Liver (tissue), 8 donors: ENCODE measurements at regions not wholly inside any gene's neighbourhood (a gene's known extent, or its start where the extent isn't known, plus 50 kb on each side); places are given as distances from the start of the nearest gene placed in this dataset.

Experiments used
- DNase-seq: peaks from one replicate; pipeline ENCODE4 v3.0.0-alpha.2; 2017; ENCODE audit warnings: low spot score
- H3K27ac ChIP-seq, 2 donors: one replicate each; pipeline ENCODE4 v1.7.0; 2013; ENCODE audit warnings: inconsistent platforms in 2 of 2, low read length in 2 of 2, control low read depth in 1 of 2, low read depth in 1 of 2, mild to moderate bottlenecking in 1 of 2
- H3K27me3 ChIP-seq, 4 donors: one replicate each; pipeline versions ENCODE4 v1.6.1 to v1.7.0; 2013; ENCODE audit warnings: low read length in 3 of 4, inconsistent platforms in 1 of 4, mild to moderate bottlenecking in 1 of 4, moderate library complexity in 1 of 4; ENCODE audit not compliant: control insufficient read depth in 4 of 4, insufficient read depth in 4 of 4
- H3K36me3 ChIP-seq, 4 donors: one replicate each; pipeline versions ENCODE4 v1.6.1 to v1.7.0; 2013; ENCODE audit warnings: low read length in 3 of 4, mild to moderate bottlenecking in 3 of 4, low read depth in 1 of 4, moderate library complexity in 1 of 4; ENCODE audit not compliant: control insufficient read depth in 4 of 4, insufficient read depth in 3 of 4
- H3K4me1 ChIP-seq, 4 donors: one replicate each; pipeline versions ENCODE4 v1.6.1 to v1.7.0; 2013; ENCODE audit warnings: low read length in 3 of 4, mild to moderate bottlenecking in 3 of 4, moderate library complexity in 1 of 4; ENCODE audit not compliant: control insufficient read depth in 4 of 4, insufficient read depth in 4 of 4
- H3K4me3 ChIP-seq, 3 donors: one replicate each; pipeline versions ENCODE4 v1.6.1 to v1.7.0; 2013; ENCODE audit warnings: low read length in 3 of 3, control low read depth in 1 of 3, low read depth in 1 of 3, mild to moderate bottlenecking in 1 of 3
- H3K9ac ChIP-seq, 2 donors: one replicate each; pipeline ENCODE4 v1.7.0; 2013; ENCODE audit warnings: low read length in 2 of 2, mild to moderate bottlenecking in 2 of 2, moderate library complexity in 2 of 2, control low read depth in 1 of 2, low read depth in 1 of 2
- H3K9me3 ChIP-seq, 4 donors: one replicate each; pipeline versions ENCODE4 v1.6.1 to v1.7.0; 2013; ENCODE audit warnings: low read length in 3 of 4; ENCODE audit not compliant: control insufficient read depth in 4 of 4
- EGR1 ChIP-seq, 2 donors: IDR thresholded peaks; 2 replicates each; pipeline ENCODE4 v1.6.1; 2016 to 2018; ENCODE audit warnings: antibody characterized with exemption in 2 of 2, low read depth in 2 of 2
- FOXA1 ChIP-seq: IDR thresholded peaks from 2 replicates; pipeline ENCODE4 v1.6.1; 2016; ENCODE audit warnings: antibody characterized with exemption
- GABPA ChIP-seq, 2 donors: IDR thresholded peaks in 1 of 2; conservative IDR thresholded peaks in 1 of 2; 2 replicates each; pipeline ENCODE4 v1.6.1; 2016; ENCODE audit warnings: antibody characterized with exemption in 2 of 2, mild to moderate bottlenecking in 1 of 2, moderate library complexity in 1 of 2
- HNF4A ChIP-seq, 2 donors: conservative IDR thresholded peaks; 2 replicates each; pipeline ENCODE4 v1.6.1; 2016; ENCODE audit warnings: antibody characterized with exemption in 2 of 2, mild to moderate bottlenecking in 2 of 2
- HNF4G ChIP-seq: IDR thresholded peaks from 2 replicates; pipeline ENCODE4 v1.6.1; 2016; ENCODE audit warnings: antibody characterized with exemption
- JUND ChIP-seq, 2 donors: IDR thresholded peaks; 2 replicates each; pipeline ENCODE4 v1.6.1; 2016; ENCODE audit warnings: antibody characterized with exemption in 2 of 2
- NR2F2 ChIP-seq: IDR thresholded peaks from 2 replicates; pipeline ENCODE4 v1.6.1; 2016; ENCODE audit warnings: antibody characterized with exemption
- RAD21 ChIP-seq, 2 donors: IDR thresholded peaks; 2 replicates each; pipeline ENCODE4 v1.6.1; 2016; ENCODE audit warnings: antibody characterized with exemption in 2 of 2, mild to moderate bottlenecking in 2 of 2
- RXRA ChIP-seq, 2 donors: IDR thresholded peaks; 2 replicates each; pipeline ENCODE4 v1.6.1; 2017 to 2018; ENCODE audit warnings: antibody characterized with exemption in 2 of 2, mild to moderate bottlenecking in 1 of 2
- SP1 ChIP-seq: IDR thresholded peaks from 2 replicates; pipeline ENCODE4 v1.6.1; 2018; ENCODE audit warnings: antibody characterized with exemption, mild to moderate bottlenecking
- TAF1 ChIP-seq: conservative IDR thresholded peaks from 2 replicates; pipeline ENCODE4 v1.6.1; 2016; ENCODE audit warnings: antibody characterized with exemption, mild to moderate bottlenecking
- YY1 ChIP-seq: IDR thresholded peaks from 2 replicates; pipeline ENCODE4 v1.6.1; 2016; ENCODE audit warnings: antibody characterized with exemption, mild to moderate bottlenecking
- whole genome bisulfite sequencing: extraction: QIAGEN DNeasy Blood & Tissue Kit; methylation state at CpG from one replicate; pipeline ENCODE4 v1.1.7; 2013; 5-methylcytosine and 5-hydroxymethylcytosine counted together
- TF ChIP-seq, protein P1 (sequence below): IDR thresholded peaks from 2 replicates; pipeline ENCODE4 v1.6.1; 2016; ENCODE audit warnings: antibody characterized with exemption
- TF ChIP-seq, protein P2 (sequence below): IDR thresholded peaks from 2 replicates; pipeline ENCODE4 v1.6.1; 2016; ENCODE audit warnings: antibody characterized with exemption, mild to moderate bottlenecking
- TF ChIP-seq, protein P3 (sequence below): fragments of 150-350 bp; IDR thresholded peaks from 2 replicates; pipeline ENCODE4 v1.5.1; 2017; ENCODE audit warnings: improper control_type of control experiment, low read depth, low read length; ENCODE audit not compliant: missing input control
- TF ChIP-seq, protein P4 (sequence below): IDR thresholded peaks from 2 replicates; pipeline ENCODE4 v1.6.1; 2016; ENCODE audit warnings: antibody characterized with exemption
- TF ChIP-seq, protein P5 (sequence below): IDR thresholded peaks from 2 replicates; pipeline ENCODE4 v1.6.1; 2016; ENCODE audit warnings: antibody characterized with exemption
- donor health status: healthy.
- donor health status: healthy.
- donor health status: healthy.
- donor health status: healthy.
- donor health status: healthy.

DNA sequence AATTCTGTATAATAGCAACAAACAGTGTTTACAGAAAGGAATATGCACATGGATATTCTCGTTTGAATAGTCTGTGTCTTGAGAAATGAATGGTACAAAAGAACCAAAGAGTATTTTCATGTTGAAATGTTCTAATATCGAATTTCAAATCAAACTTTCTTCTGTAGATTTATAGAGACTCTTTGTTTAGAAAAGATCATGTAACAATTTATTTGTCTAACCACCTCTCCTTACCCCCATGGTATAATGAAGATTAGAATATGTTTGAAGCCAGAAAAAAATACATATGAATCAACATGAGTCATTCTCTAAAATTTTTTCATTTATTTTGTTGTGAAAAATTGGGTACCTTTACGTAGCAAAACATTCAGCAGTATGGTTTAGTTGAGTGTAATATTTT lies 285.6 kb downstream of the PRR16 start:
- WGBS: 62% methylated on average over 3 of the region's 3 CpGs
- H3K27ac ChIP-seq: no peak overlapping the region
- no peak overlapping the region for H3K4me3 ChIP-seq
- DNase-seq: no peak
- H3K9ac ChIP-seq: no peak overlapping the region
- no peaks in the 10 kb centered on the region for H3K4me1 ChIP-seq
- no peak for TF ChIP-seq NR2F2
- TF ChIP-seq, protein P1, sequence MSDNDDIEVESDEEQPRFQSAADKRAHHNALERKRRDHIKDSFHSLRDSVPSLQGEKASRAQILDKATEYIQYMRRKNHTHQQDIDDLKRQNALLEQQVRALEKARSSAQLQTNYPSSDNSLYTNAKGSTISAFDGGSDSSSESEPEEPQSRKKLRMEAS: no peak
- no peak for TF ChIP-seq RAD21 (IDR thresholded peaks at IDR 0.05)
- TF ChIP-seq JUND (IDR thresholded peaks at IDR 0.05): no peak
- TF ChIP-seq, protein P2, sequence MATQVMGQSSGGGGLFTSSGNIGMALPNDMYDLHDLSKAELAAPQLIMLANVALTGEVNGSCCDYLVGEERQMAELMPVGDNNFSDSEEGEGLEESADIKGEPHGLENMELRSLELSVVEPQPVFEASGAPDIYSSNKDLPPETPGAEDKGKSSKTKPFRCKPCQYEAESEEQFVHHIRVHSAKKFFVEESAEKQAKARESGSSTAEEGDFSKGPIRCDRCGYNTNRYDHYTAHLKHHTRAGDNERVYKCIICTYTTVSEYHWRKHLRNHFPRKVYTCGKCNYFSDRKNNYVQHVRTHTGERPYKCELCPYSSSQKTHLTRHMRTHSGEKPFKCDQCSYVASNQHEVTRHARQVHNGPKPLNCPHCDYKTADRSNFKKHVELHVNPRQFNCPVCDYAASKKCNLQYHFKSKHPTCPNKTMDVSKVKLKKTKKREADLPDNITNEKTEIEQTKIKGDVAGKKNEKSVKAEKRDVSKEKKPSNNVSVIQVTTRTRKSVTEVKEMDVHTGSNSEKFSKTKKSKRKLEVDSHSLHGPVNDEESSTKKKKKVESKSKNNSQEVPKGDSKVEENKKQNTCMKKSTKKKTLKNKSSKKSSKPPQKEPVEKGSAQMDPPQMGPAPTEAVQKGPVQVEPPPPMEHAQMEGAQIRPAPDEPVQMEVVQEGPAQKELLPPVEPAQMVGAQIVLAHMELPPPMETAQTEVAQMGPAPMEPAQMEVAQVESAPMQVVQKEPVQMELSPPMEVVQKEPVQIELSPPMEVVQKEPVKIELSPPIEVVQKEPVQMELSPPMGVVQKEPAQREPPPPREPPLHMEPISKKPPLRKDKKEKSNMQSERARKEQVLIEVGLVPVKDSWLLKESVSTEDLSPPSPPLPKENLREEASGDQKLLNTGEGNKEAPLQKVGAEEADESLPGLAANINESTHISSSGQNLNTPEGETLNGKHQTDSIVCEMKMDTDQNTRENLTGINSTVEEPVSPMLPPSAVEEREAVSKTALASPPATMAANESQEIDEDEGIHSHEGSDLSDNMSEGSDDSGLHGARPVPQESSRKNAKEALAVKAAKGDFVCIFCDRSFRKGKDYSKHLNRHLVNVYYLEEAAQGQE: no peak
- no peak for TF ChIP-seq SP1
- no peak for TF ChIP-seq YY1
- TF ChIP-seq, protein P3, sequence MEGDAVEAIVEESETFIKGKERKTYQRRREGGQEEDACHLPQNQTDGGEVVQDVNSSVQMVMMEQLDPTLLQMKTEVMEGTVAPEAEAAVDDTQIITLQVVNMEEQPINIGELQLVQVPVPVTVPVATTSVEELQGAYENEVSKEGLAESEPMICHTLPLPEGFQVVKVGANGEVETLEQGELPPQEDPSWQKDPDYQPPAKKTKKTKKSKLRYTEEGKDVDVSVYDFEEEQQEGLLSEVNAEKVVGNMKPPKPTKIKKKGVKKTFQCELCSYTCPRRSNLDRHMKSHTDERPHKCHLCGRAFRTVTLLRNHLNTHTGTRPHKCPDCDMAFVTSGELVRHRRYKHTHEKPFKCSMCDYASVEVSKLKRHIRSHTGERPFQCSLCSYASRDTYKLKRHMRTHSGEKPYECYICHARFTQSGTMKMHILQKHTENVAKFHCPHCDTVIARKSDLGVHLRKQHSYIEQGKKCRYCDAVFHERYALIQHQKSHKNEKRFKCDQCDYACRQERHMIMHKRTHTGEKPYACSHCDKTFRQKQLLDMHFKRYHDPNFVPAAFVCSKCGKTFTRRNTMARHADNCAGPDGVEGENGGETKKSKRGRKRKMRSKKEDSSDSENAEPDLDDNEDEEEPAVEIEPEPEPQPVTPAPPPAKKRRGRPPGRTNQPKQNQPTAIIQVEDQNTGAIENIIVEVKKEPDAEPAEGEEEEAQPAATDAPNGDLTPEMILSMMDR: no peak
- TF ChIP-seq GABPA (IDR thresholded peaks at IDR 0.05 in 1 of 2, conservative IDR thresholded peaks at IDR 0.05 in 1 of 2): no peak
- no peak for TF ChIP-seq FOXA1
- TF ChIP-seq HNF4A (conservative IDR thresholded peaks at IDR 0.05): no peak
- no peak for TF ChIP-seq HNF4G
- TF ChIP-seq, protein P4, sequence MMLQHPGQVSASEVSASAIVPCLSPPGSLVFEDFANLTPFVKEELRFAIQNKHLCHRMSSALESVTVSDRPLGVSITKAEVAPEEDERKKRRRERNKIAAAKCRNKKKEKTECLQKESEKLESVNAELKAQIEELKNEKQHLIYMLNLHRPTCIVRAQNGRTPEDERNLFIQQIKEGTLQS: no peak
- TF ChIP-seq, protein P5, sequence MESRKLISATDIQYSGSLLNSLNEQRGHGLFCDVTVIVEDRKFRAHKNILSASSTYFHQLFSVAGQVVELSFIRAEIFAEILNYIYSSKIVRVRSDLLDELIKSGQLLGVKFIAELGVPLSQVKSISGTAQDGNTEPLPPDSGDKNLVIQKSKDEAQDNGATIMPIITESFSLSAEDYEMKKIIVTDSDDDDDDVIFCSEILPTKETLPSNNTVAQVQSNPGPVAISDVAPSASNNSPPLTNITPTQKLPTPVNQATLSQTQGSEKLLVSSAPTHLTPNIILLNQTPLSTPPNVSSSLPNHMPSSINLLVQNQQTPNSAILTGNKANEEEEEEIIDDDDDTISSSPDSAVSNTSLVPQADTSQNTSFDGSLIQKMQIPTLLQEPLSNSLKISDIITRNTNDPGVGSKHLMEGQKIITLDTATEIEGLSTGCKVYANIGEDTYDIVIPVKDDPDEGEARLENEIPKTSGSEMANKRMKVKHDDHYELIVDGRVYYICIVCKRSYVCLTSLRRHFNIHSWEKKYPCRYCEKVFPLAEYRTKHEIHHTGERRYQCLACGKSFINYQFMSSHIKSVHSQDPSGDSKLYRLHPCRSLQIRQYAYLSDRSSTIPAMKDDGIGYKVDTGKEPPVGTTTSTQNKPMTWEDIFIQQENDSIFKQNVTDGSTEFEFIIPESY: no peak
- no peaks in the 10 kb centered on the region for H3K27me3 ChIP-seq
- no peaks in the 10 kb centered on the region for H3K36me3 ChIP-seq
- no peaks in the 10 kb centered on the region for H3K9me3 ChIP-seq

DNA sequence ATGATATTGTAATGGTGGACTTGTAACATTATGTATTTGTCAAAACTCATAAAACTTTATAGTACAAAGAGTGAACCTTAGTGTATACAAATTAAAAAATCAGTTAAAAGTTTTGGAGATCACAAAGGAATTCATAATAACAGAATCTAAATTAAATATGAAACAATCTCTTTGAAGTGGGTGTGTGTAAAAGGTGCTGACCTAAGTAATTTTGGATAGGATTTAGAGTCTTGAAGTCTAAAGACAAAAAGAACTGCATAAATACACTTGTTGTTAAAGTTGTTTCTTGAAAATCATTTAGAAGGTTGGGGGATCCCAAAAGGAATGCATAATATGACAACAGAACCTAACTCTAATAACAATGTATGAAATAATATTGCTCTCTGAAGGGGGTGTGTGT lies 295.5 kb downstream of the PRR16 start:
- no peaks in the 10 kb centered on the region for H3K27me3 ChIP-seq
- H3K36me3 ChIP-seq: no peaks in the 10 kb centered on the region
- peaks cover 0 to 3% (median 2%) of the 10 kb centered on the region in 4 donors for H3K9me3 ChIP-seq
- H3K27ac ChIP-seq: no peak overlapping the region
- no peak overlapping the region for H3K9ac ChIP-seq
- no peaks in the 10 kb centered on the region for H3K4me1 ChIP-seq
- no peak overlapping the region for H3K4me3 ChIP-seq
- DNase-seq: no peak
- TF ChIP-seq JUND (IDR thresholded peaks at IDR 0.05): no peak
- TF ChIP-seq EGR1 (IDR thresholded peaks at IDR 0.05; ENCODE audit: low read depth in 2 of 2): no peak
- TF ChIP-seq HNF4G: no peak
- TF ChIP-seq YY1: no peak
- TF ChIP-seq, protein P5: no peak
- TF ChIP-seq RXRA (IDR thresholded peaks at IDR 0.05): no peak
- no peak for TF ChIP-seq TAF1
- TF ChIP-seq GABPA (IDR thresholded peaks at IDR 0.05 in 1 of 2, conservative IDR thresholded peaks at IDR 0.05 in 1 of 2): no peak
- no peak for TF ChIP-seq FOXA1
- TF ChIP-seq HNF4A (conservative IDR thresholded peaks at IDR 0.05): no peak
- TF ChIP-seq, protein P2: no peak
